ENCODE measurements at regions not wholly inside any gene's neighbourhood (a gene's known extent, or its start where the extent isn't known, plus 50 kb on each side); places are given as distances from the start of the nearest gene placed in this dataset.

- TF ChIP-seq REST (IDR thresholded peaks at IDR 0.05; ENCODE audit: insufficient read depth in 1 of 2, low read depth in 2 of 2, low read length in 2 of 2) (no peak), POLR2AphosphoS5 (IDR thresholded peaks at IDR 0.05; ENCODE audit: low read depth, low read length) (no peak)
Measured at GRCh38 chr14:85024931-85025330, 505.0 kb upstream of the FLRT2 start.
